GM19025 (cell line): ENCODE measurements at regions not wholly inside any gene's neighbourhood (a gene's known extent, or its start where the extent isn't known, plus 50 kb on each side); places are given as distances from the start of the nearest gene placed in this dataset.
"Not testable (repeated sequence)": the region's sequence is repeated elsewhere in the genome, so short reads cannot be mapped to it uniquely, and the experiment has no call there.

Source experiments
- ATAC-seq: cut with Tn5 transposase; IDR thresholded peaks from one replicate; pipeline ENCODE4 v1.9.1; 2021; ENCODE audit warnings: mild to moderate bottlenecking, low read depth, moderate library complexity; ENCODE audit not compliant: unreplicated experiment

DNA sequence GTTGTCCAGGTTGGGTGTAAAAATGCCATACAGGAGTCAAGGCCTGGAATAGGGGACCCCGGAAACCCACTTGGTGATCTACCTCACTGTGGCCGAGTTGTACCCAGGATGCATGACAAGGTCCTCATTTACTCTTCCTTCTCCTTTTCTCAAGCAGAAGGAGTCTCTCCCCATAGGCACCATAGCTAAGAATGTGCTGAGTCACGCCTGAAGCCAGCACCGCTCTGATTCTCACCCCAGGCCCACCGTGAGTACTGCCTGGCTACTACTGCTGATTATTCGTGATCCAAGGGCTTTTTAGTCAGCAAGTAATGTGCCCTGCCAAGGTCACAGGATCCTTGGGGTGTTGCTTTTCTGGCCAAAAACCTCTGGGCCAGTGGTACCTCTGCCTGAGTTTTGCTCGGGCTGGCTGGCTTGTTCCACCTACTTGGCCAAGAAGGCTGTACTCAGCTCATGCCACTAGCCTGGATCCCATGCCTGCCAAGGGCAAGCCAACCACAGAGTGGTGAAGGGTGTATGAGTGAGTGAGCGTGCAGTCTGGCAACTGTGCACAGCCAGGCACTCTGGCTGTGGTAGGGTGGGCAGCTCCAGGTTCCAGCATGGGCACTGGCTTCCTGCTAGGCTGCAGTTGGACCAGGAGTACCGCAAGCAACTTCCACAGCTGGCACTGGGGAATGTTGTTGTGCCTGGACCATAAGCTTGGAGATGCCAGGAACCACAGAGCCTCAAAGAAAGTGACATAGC lies 650.1 kb upstream of the VRK2 start:
- ATAC-seq: no peak

DNA sequence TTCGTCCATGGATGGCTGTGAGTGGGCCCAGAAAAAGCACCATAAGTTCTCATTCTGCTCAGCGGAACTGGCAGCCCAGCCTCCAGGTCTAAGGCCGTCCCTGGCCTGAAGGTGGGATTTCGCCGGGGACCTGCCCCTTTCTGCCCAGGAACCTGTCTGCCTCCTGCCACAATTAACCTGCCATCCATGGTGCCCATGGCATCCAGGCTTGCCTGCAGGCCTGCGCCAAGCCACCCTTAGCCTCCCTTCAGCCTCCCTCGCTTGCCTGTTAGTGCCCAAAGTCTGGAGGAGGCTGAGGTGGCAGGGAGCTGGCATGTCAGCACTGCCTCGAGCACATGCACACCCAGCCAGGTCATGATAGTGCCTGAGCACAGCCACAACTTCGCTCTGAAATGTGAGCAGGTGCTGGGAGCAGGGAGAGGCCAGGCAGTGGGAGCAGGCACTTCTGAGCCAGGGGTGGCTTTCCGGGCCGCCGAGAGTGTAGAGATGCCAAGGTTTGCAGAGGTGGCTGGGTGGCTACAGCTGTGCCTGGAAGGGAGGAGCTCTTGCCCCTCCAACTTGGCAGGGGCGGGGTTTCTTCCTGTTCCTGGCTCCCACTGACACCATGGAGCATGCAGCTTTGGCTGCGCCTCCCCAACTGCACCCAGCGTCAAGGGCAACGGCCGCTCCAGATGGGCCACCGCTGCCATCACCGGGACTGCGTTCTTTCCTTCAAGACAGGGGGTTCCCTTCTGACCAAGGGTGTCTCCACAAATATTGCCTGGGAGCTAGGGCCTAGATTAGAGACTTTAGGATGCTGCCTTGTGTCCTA lies 648.9 kb upstream of the VRK2 start:
- ATAC-seq: no peak

DNA sequence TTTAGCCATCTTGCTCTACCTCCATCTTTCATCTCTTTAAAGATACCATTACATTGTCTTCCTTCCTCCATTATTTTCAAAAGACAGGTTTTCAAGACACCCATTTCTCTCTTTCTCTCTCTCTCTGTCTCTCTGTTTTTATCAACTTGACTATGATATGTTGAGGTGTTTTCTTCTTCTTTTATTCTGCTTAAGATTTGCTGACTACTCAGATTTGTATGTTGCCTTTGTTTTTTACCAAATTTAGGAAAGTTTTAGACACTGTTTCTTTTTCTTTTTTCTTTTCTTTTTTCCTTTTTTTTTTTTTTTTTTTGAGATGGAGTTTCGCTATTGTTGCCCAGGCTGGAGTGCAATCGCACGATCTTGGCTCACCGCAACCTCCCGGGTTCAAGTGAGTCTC lies 647.5 kb upstream of the VRK2 start:
- ATAC-seq: no peak

DNA sequence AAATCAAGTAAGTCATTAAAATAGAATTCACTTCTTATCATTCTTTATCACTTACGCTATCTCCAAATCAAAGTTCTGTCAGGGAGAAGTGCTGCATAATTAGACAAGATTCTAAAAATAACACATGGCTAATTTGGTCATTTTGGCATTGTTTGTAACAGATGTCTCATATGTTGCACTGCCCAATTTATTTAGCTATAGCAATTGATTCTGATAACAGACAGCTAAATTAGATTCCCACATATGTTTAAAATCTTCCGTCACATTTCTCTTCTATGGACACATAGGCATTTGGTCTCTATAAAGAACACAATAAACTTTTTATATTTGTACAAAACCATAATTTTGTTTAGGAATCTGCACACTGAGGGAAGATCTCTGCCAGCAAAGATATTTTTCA lies 644.5 kb upstream of the VRK2 start:
- ATAC-seq: no peak

DNA sequence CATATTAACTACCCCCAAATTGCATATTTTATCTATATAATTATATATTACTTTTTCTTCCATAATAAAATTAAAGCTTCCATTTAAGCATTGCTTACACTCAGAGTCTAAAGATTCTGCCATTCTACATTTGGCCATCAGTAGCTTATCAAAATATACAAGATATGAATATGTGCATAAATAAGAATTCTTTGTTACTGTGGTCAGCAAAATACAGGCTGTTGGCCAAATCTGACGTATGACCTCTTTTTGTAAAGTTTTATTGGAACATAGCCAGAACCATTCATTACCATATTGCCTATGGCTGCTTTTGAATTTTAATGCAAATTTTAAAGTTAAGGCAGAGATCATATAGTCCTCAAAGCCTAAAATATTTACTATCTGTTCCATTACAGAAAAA lies 643.9 kb upstream of the VRK2 start:
- ATAC-seq: no peak

DNA sequence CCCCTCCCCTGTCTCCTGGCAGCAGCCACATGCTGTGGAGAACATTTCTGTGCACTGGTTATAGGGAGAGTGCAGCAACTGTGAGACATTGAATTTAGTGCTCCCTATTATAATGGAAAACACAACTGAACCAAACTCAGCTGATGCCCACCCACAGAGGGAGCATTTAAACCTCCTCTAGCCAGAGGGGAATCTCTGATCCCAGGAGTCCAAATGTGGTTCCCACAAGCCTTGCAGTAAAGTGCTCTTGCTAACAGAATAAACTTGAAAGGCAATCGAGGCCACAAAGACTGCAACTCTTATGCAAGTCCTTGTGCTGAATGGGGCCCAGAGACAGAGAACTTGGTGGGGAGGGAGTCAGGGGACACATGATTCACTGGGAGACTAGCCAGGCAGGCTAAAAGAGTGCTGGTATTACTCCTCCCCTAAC lies 638.8 kb upstream of the VRK2 start:
- ATAC-seq: no peak

DNA sequence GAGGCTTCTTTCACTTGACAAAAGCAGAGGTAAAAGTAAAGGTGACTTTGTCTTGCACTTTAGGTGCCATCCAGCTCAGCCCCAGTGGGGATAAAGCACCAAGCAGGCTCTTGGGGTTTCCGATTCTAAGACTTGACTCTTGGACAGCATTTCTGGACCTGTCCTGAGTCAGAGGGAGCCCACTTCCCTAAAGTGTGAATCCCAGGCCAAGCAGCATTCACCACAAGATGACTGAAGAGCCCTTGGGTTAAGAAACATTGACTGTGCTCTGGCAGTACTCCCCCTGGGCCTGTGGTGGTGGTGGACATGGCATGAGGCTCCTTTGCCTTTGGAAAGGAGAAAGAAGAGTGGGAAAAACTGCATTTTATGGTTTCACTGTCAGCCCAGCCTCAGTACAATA lies 638.0 kb upstream of the VRK2 start:
- ATAC-seq: no peak

DNA sequence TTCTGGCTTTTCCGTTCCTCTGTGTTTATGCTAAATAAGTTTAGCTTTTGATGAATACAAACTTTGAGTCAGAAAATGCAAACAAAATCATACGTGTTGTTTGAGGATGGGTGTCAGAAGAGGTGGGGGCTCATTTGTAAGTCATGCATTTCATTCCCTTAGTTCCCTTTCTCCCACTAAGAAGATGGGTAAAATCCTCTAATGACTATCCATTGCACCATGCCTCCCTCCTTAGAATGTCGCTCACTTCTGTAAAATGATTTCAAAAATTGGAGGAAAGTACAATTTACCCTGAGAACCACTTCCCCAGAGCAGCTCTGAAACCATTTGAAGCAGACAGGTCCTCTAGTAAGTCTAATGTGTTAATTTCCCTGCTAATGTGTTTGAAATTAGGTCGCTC lies 629.6 kb upstream of the VRK2 start:
- no peak for ATAC-seq

DNA sequence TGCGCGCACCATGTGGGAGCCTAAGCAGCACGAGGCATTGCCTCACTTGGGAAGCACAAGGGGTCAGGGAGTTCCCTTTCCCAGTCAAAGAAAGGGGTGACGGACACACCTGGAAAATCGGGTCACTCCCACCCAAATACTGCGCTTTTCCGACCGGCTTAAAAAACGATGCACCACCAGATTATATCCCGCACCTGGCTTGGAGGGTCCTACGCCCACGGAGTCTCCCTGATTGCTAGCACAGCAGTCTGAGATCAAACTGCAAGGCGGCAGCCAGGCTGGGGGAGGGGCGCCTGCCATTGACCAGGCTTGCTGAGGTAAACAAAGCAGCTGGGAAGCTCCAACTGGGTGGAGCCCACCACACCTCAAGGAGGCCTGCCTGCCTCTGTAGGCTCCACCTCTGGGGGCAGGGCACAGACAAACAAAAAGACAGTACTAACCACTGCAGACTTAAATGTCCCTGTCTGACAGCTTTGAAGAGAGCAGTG lies 627.7 kb upstream of the VRK2 start:
- ATAC-seq: not testable (repeated sequence)

DNA sequence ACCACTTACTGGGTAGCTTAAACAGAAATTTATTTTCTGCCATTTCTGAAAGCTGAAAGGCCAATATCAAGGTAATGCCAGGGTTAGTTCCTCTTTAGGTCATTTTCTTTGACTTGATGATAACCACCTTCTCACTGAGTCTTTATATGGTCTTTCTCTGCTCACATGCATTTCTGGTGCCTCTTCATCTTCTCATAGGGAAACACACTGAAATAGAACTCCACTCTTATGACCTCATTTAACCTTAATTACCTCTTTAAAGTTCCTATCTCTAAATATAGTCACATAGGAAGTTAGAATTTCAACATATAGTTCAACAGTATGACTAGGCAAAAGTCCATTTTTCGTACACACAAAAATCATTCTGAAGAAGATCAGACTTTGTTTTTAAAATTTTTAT lies 616.8 kb upstream of the VRK2 start:
- ATAC-seq: no peak

DNA sequence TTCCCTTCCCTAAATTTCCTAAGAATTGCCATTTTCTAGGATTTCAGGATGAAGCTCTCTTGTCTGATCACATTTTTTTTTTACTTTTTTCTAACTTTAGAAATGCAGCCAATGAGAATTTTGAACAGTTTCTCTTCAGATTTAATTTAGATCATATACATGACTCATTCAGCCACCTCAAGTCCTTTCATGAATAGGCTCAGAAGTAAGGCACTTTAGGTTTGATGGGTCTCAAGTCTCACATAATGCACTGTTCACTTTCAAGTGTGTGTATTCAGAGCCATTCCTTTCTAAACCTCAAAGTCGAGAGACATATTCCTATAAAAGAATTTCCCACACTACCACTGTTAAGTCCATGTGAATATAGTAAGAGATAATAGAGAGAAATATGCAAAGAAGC lies 614.1 kb upstream of the VRK2 start:
- no peak for ATAC-seq

DNA sequence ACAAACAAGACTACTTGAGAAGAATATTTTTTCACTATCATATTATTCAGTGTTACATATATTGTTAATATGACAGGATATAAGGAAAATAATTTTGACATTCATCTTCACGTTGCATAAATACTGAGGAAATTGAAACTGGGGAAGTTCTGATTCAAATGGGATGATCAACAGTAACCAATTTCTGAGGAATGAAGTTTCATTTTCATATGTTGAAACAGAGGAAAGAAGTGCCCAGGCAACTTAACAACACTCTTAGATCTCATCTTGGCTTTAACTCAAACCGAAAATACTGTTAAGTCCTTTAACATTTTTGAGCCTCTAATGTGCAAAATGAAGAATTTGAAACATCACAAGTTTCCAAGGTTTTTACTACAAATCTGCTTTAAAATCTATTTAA lies 612.2 kb upstream of the VRK2 start:
- no peak for ATAC-seq

DNA sequence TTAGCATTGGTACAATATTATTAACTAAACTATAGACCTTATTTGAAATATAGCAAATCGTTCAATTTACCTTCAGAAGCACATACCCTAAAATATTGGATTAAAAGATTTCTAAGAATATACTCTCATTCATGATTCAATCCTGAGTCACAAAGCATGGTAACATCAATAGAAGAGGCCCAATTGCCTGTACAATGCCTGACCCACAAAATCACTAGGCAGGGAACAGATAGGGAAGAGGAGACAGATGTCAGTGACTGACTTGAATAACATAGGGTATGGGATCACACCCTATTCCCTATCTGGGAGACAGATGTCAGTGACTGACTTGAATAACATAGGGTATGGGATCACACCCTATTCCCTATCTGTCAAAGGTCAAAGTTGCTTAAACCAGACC lies 611.6 kb upstream of the VRK2 start:
- ATAC-seq: no peak

DNA sequence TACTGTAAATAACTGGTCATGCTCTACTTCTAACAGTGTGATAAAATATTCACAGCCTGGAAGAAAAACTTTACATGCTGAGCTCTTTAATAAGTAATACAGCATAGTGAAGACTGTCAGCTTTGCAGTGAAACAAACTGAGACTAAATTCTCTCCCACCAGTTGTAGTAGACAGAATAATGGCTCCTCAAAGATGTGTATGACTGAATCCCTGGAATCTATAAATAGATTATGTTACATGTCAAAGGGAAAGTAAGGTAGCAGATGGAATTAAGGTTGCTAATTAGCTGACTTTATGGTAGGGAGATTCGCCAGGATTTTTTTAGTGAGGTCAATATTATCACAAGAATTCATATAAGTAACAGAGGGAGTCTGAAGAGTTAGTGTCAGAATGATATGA lies 609.5 kb upstream of the VRK2 start:
- ATAC-seq: no peak

DNA sequence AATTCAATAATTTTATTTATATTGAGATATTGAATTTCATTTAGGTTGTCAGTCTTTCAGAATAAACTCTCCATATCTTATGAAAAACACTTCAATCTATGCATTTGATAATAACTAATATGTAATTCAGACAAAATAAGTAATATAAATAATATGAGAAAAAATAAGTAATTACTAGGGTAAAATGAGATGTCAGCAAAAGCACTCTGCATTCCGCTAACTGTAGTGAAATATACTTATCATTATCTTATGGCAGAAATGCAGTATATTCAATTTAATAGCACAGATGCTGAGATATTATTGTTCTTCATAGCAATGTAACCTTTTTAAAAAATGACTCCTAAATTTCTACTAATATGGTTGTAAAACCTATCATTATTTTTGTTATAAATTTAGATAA lies 606.2 kb upstream of the VRK2 start:
- no peak for ATAC-seq

DNA sequence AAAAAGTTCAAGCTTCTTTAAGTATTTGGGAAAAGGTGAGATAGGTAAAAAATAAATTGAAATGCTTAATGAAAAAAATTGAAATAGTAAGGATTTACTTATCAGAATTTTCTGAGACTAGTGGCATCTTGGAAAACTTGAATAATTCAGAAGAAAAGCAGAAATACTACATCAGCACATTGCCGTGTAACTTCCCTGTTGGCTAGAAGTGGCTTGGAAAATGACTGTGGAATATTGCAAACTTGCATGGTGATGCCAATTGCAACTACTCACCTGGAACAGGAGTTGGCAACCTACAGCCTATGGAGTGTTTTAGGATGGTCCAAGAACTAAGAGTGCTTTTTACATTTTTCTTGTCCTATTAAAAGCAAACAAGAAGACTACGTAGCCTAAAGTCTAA lies 603.5 kb upstream of the VRK2 start:
- ATAC-seq: no peak

DNA sequence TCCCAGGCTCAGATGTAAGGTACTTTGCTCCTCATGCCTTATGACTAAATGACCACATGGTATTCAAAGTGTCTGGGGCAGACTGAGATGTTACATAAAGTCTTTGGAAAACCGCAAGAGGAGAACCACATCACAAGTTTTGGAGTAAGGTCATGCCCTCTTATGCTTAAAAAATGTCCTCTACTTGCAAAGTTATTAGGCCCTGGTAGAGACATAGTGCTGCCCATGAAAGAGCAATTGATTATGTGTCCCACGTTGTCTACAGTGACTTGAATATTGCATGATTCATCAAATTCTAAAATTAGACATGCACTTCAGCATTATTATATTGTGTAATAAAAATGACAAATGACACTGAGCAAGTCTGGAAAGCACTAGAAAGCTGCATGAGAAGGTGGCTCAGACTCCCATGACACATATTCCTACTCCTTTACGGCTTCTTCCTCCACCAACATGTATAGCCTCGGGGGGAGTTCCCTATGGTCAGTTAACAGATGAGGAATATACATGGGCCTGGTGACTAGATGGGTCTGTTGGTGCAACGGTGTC lies 602.6 kb upstream of the VRK2 start:
- ATAC-seq: no peak

DNA sequence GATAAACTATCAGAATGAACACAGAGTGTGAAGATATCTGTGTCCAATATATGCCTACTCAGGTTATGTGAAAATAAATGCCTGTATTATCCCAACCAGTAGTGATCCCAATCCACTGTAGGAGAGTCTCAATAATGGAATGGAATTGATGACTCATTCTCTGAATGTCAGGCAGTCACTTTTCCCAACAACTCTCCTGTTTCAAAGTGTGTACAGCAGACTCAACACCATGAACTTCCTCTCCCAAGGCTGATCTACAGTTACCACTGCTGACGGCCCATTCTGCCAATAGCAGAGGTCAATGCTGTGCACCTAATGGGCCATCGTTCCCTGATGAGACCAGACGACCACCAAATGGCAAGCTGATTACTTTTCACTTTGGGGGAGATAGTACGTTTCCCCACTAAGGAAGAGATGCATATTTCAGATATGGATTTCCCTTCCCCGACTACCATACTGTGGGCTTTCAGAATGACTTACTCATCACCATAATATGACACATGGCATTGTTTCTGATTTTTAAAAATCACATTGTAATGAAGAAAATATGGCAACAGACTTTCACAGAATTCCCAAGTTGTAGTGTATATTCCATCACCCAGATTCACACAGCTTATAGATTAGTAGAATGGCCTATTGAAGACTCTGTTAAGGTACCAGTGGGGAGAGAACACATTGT lies 601.7 kb upstream of the VRK2 start:
- ATAC-seq: no peak

DNA sequence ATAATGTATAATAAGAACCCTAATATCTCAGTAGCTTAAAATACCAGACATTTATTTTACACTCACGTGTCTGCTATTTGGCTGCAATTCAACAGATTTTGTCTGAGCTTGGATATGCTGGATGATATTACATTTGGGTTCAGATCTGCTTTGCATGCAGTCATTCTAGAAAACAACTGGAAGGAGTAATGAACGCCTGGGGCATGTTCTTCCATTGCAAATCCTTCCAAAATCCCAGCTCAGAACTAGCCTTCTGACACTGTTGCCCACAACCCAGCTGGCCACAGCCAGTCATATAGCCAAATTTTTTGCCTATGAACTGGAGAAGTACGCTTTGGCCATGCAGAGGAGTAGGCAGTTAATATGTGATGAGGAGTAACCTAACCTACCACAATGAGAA lies 597.8 kb upstream of the VRK2 start:
- no peak for ATAC-seq

DNA sequence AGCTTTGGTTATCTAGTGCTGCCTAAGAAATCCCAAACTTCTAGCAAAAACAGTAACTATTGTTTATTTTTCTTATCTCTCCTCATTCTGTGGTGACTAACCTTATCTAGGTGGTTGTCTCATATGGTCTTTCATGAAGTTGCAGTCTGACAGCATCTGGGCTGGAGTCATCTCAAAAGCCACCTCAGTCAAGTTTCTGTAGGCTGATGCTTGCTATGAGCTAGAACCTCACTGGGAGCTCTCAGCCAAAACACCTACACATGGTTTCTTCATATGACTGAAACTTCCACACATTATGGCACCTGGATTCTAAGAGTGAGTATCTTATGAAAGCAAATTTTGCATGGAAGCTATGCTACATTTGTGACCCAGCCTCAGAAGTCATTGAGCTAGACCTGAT lies 596.4 kb upstream of the VRK2 start:
- ATAC-seq: peak; percentile 84

DNA sequence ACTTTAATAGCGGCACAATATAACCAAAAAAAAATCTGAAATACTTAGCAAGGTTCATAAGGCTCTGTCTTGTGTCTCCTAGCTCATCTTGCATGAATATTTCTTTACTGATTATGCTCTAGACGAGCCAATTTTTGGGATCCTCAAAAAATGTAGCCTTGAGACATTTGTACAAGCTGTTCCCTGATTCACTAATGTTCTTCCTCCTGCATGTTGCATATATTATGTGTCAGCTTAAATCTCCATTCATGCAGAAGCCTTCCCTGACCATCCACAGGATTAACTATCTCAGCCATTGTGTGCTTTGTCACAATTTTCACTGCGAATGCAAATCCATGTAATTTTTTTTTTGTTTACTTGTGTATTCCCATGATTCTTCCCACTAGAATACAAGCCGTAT lies 594.0 kb upstream of the VRK2 start:
- ATAC-seq: no peak
